ENCODE measurements at regions not wholly inside any gene's neighbourhood (a gene's known extent, or its start where the extent isn't known, plus 50 kb on each side); places are given as distances from the start of the nearest gene placed in this dataset.

GRCh38 chr18:56009411-56009810, 421.4 kb upstream of the TCF4 start:
- no peak overlapping the region for H3K27ac Mint-ChIP-seq
- peaks cover 6 to 27% (median 15%) of the 10 kb centered on the region in 7 donors for H3K9me3 Mint-ChIP-seq
- Histone ChIP-seq H3K9ac (ENCODE audit: insufficient read depth, low read length, poor library complexity, severe bottlenecking) (no peak overlapping the region), H3K4me3 (replicated peaks in 1 of 3; ENCODE audit: low read depth in 2 of 3, low read length in 3 of 3) (no peak overlapping the region), H2AFZ (ENCODE audit: insufficient read depth, low read depth, low read length, poor library complexity, severe bottlenecking) (no peak overlapping the region), H3K27me3 (ENCODE audit: control insufficient read depth in 2 of 2, insufficient read depth in 2 of 2, low read length in 2 of 2) (no peaks in the 10 kb centered on the region), H4K20me1 (ENCODE audit: insufficient read depth, low read length) (no peaks in the 10 kb centered on the region), H3K36me3 (replicated peaks in 1 of 2; ENCODE audit: control insufficient read depth in 1 of 2, insufficient read depth in 2 of 2, low read length in 2 of 2) (no peaks in the 10 kb centered on the region), H3K4me2 (replicated peaks; ENCODE audit: extremely low read depth, low read length, poor library complexity, severe bottlenecking) (no peak overlapping the region), H3K9me3 (replicated peaks in 1 of 2; ENCODE audit: control insufficient read depth in 1 of 2, insufficient read depth in 1 of 2, low read length in 2 of 2) (no peaks in the 10 kb centered on the region), H3K27ac (ENCODE audit: low read depth in 1 of 2, low read length in 2 of 2) (no peak overlapping the region), H3K79me2 (ENCODE audit: insufficient read depth, low read length) (no peaks in the 10 kb centered on the region), H3K4me1 (ENCODE audit: control insufficient read depth in 1 of 2, insufficient read depth in 2 of 2, low read length in 2 of 2) (no peaks in the 10 kb centered on the region)
- no peaks in the 10 kb centered on the region for H3K36me3 Mint-ChIP-seq
- no peak for TF ChIP-seq CTCF (IDR thresholded peaks at IDR 0.05)
- intact Hi-C loops (cut with micrococcal nuclease), result no loop called here
- 86% methylated on average over 1 of the region's 1 CpG for WGBS (ENCODE audit: insufficient coverage)
- H3K4me3 Mint-ChIP-seq, result no peak overlapping the region
- H3K4me1 Mint-ChIP-seq, result no peaks in the 10 kb centered on the region
- no peaks in the 10 kb centered on the region for H3K27me3 Mint-ChIP-seq (ENCODE audit: low read depth in 3 of 3)
- no peak for DNase-seq

GRCh38 chr18:56003720-56004088, 415.7 kb upstream of the TCF4 start:
- Histone ChIP-seq H3K27me3 (ENCODE audit: control insufficient read depth in 2 of 2, insufficient read depth in 2 of 2, low read length in 2 of 2) (no peaks in the 10 kb centered on the region), H3K9me3 (replicated peaks in 1 of 2; ENCODE audit: control insufficient read depth in 1 of 2, insufficient read depth in 1 of 2, low read length in 2 of 2) (no peaks in the 10 kb centered on the region), H4K20me1 (ENCODE audit: insufficient read depth, low read length) (no peaks in the 10 kb centered on the region), H3K4me2 (replicated peaks; ENCODE audit: extremely low read depth, low read length, poor library complexity, severe bottlenecking) (no peak overlapping the region), H3K4me1 (ENCODE audit: control insufficient read depth in 1 of 2, insufficient read depth in 2 of 2, low read length in 2 of 2) (no peaks in the 10 kb centered on the region), H3K36me3 (replicated peaks in 1 of 2; ENCODE audit: control insufficient read depth in 1 of 2, insufficient read depth in 2 of 2, low read length in 2 of 2) (no peaks in the 10 kb centered on the region), H3K79me2 (ENCODE audit: insufficient read depth, low read length) (no peaks in the 10 kb centered on the region), H3K4me3 (replicated peaks in 1 of 3; ENCODE audit: low read depth in 2 of 3, low read length in 3 of 3) (no peak overlapping the region), H2AFZ (ENCODE audit: insufficient read depth, low read depth, low read length, poor library complexity, severe bottlenecking) (no peak overlapping the region), H3K9ac (ENCODE audit: insufficient read depth, low read length, poor library complexity, severe bottlenecking) (no peak overlapping the region), H3K27ac (ENCODE audit: low read depth in 1 of 2, low read length in 2 of 2) (no peak overlapping the region)
- Mint-ChIP-seq H3K9me3 (peaks cover 0 to 2% (median 0%) of the 10 kb centered on the region in 7 donors), H3K36me3 (no peaks in the 10 kb centered on the region), H3K27me3 (ENCODE audit: low read depth in 3 of 3) (peaks cover 0 to 1% (median 0%) of the 10 kb centered on the region in 3 donors), H3K4me3 (no peak overlapping the region), H3K27ac (no peak overlapping the region), H3K4me1 (no peaks in the 10 kb centered on the region)
- no peak for TF ChIP-seq CTCF (IDR thresholded peaks at IDR 0.05)
- intact Hi-C loops (cut with micrococcal nuclease), result no loop called here
- no peak for DNase-seq
- no CpG with 5 or more reads among the region's 5 CpGs for WGBS (ENCODE audit: insufficient coverage)
